AG04450 (cell line): ENCODE measurements at regions not wholly inside any gene's neighbourhood (a gene's known extent, or its start where the extent isn't known, plus 50 kb on each side); places are given as distances from the start of the nearest gene placed in this dataset.

Source experiments
- CTCF ChIA-PET: fragments of 300-600, 350-600 bp; formaldehyde crosslinking; extraction: SDS; loops from one replicate; lab custom pipeline; 2022; ENCODE audit warnings: antibody characterized with exemption, inconsistent platforms; lab: Charles Lee
- POLR2A ChIA-PET: fragments of 350-600 bp; formaldehyde crosslinking; extraction: SDS; loops from one replicate; lab custom pipeline; 2021; ENCODE audit warnings: antibody characterized with exemption, inconsistent platforms; lab: Yijun Ruan, JAX
- DNase-seq: peaks from one replicate; pipeline ENCODE4 v3.0.0-alpha.2; 2011; ENCODE audit warnings: low read depth, low spot score
- H3K27ac ChIP-seq: one replicate; pipeline ENCODE4 v1.5.1; 2012; ENCODE audit warnings: low read depth, low read length, control low read depth
- H3K27me3 ChIP-seq: one replicate; pipeline ENCODE4 v1.6.0; 2012; ENCODE audit warnings: low read length; ENCODE audit not compliant: control insufficient read depth, insufficient read depth
- H3K4me3 ChIP-seq: 2 replicates; pipeline ENCODE4 v1.5.1; 2011; ENCODE audit warnings: mild to moderate bottlenecking, low read depth, low read length, control low read depth
- H3K9me3 ChIP-seq: 2 replicates; pipeline ENCODE4 v1.5.1; 2012; ENCODE audit warnings: low read length; ENCODE audit not compliant: control insufficient read depth, insufficient read depth
- TF ChIP-seq, protein P1 (sequence below): IDR thresholded peaks from 2 replicates; pipeline ENCODE4 v1.5.1; 2011; ENCODE audit warnings: low read depth, low read length, control low read depth, inconsistent platforms

- Histone ChIP-seq H3K27me3 (no peaks in the 10 kb centered on the region), H3K4me3 (no peak overlapping the region), H3K9me3 (peaks cover 37% of the 10 kb centered on the region), H3K27ac (no peak overlapping the region)
- POLR2A ChIA-PET, result no interaction called here
- DNase-seq, result no peak
- CTCF ChIA-PET, result no interaction called here
- TF ChIP-seq, protein P1, sequence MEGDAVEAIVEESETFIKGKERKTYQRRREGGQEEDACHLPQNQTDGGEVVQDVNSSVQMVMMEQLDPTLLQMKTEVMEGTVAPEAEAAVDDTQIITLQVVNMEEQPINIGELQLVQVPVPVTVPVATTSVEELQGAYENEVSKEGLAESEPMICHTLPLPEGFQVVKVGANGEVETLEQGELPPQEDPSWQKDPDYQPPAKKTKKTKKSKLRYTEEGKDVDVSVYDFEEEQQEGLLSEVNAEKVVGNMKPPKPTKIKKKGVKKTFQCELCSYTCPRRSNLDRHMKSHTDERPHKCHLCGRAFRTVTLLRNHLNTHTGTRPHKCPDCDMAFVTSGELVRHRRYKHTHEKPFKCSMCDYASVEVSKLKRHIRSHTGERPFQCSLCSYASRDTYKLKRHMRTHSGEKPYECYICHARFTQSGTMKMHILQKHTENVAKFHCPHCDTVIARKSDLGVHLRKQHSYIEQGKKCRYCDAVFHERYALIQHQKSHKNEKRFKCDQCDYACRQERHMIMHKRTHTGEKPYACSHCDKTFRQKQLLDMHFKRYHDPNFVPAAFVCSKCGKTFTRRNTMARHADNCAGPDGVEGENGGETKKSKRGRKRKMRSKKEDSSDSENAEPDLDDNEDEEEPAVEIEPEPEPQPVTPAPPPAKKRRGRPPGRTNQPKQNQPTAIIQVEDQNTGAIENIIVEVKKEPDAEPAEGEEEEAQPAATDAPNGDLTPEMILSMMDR, result no peak
Observed at GRCh38 chr10:2279711-2280110, 542.4 kb upstream of the ADARB2 start.

DNA sequence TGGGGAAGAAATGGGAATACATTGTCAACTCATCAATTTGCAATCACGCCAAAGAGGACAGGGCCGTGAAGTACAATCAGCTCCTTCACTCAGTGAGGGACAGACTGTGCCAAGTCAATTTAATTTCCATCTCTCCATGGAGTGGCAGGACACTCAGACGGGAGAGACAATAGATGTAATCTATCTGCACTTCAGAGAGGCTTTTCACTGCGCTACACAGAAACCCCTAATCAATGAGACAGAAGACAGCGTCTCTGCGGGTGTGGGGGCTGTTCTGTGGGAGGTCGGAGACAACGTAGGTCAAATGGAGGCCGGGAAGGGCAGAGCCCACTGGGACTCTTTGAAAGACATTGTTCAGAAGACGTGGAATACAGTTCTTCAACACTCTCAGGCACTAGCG, 541.0 kb upstream of the ADARB2 start:
- POLR2A ChIA-PET, result no interaction called here
- H3K27me3 ChIP-seq, result no peaks in the 10 kb centered on the region
- DNase-seq, result no peak
- H3K27ac ChIP-seq, result no peak overlapping the region
- CTCF ChIA-PET, result no interaction called here
- H3K4me3 ChIP-seq, result no peak overlapping the region
- H3K9me3 ChIP-seq, result peaks cover 29% of the 10 kb centered on the region
- TF ChIP-seq, protein P1, result no peak

DNA sequence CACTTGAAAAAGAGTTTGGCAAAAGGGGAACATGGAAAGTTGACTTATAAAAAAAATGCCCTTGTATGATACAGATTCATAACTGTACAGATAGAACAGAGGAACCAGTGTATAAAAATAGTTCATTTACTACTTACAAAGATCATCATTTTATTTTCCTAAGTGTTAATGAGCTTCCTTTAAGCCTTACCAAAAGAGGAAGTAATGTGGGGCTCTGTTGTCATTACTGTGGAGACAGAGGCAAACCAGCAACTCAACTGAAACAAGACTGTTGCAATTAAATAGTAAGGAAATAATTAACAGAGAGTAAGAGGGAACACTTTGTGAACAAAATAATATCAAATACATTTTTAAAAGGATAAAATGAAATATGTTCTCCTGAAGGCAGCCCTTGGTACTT, 526.2 kb upstream of the ADARB2 start:
- CTCF ChIA-PET, result no interaction called here
- TF ChIP-seq, protein P1, result no peak
- DNase-seq, result no peak
- no peak overlapping the region for H3K27ac ChIP-seq
- H3K4me3 ChIP-seq, result no peak overlapping the region
- POLR2A ChIA-PET, result no interaction called here
- no peaks in the 10 kb centered on the region for H3K27me3 ChIP-seq
- peaks cover 23% of the 10 kb centered on the region for H3K9me3 ChIP-seq

DNA sequence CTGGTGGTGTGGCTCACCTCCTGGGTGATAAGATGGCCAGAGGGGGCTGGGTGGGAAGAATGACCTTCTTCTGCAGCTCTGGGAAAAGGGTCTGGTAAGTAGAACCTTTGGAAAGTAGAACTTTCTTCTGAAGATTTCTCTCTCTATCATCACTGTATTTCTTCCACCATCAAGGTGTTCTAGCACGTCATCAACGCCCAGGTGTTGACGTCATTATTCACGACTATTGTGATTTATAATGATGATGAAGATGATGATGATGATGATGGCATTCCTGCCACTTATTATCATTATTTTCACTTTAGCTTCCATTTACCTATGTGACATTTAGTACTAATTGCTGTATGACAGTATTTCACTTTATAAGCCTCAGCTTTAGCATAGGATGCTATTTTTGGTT, 525.6 kb upstream of the ADARB2 start:
- ChIA-PET POLR2A (no interaction called here), CTCF (no interaction called here)
- Histone ChIP-seq H3K27me3 (no peaks in the 10 kb centered on the region), H3K27ac (no peak overlapping the region), H3K4me3 (no peak overlapping the region), H3K9me3 (peaks cover 29% of the 10 kb centered on the region)
- TF ChIP-seq, protein P1, result no peak
- no peak for DNase-seq

DNA sequence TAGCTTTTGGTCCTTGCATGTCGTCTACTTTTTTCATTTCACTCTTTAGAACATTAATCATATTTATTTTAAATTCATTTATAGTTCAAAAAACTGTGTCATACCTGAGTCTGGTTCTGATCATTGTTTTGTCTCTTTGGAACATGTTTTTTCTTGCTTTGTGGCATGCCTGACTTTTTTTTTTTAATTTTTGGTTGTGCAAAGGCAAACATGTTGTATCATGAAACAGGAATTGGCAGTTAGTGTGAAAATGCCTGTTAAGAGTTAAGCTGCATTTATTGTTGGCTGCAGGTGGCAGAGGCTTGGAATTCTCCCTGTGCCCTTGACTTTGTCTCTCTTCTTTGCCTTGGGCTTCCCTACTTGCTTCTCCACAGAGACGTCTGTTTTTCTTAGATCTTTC, 525.0 kb upstream of the ADARB2 start:
- Histone ChIP-seq H3K27me3 (no peaks in the 10 kb centered on the region), H3K27ac (no peak overlapping the region), H3K9me3 (peaks cover 27% of the 10 kb centered on the region), H3K4me3 (no peak overlapping the region)
- ChIA-PET CTCF (no interaction called here), POLR2A (no interaction called here)
- TF ChIP-seq, protein P1, result no peak
- no peak for DNase-seq
